Uterus (tissue), 3 donors: ENCODE measurements at regions not wholly inside any gene's neighbourhood (a gene's known extent, or its start where the extent isn't known, plus 50 kb on each side); places are given as distances from the start of the nearest gene placed in this dataset.

Experiments
- DNase-seq, 2 donors: peaks; one replicate each; pipeline ENCODE4 v3.0.0-alpha.2; 2019 to 2020
- H3K27ac ChIP-seq, 2 donors: fragments of 200-600 bp; sonication (generic); 1 replicate in 1 of 2; 2 replicates in 1 of 2; pipeline ENCODE4 v1.5.1; 2016 to 2018
- H3K27me3 ChIP-seq, 2 donors: fragments of 200-600 bp; sonication (generic); one replicate each; pipeline ENCODE4 v1.5.1; 2018 to 2019; ENCODE audit warnings: control low read depth in 1 of 2
- H3K36me3 ChIP-seq, 2 donors: fragments of 200-600 bp; sonication (generic); one replicate each; pipeline ENCODE4 v1.5.1; 2019; ENCODE audit warnings: control low read depth in 1 of 2
- H3K4me1 ChIP-seq, 2 donors: fragments of 200-600 bp; sonication (generic); one replicate each; pipeline ENCODE4 v1.5.1; 2018 to 2019; ENCODE audit warnings: control low read depth in 1 of 2
- H3K4me3 ChIP-seq, 2 donors: fragments of 200-600 bp; sonication (generic); 1 replicate in 1 of 2; 2 replicates in 1 of 2; pipeline ENCODE4 v1.5.1; 2018 to 2019; ENCODE audit warnings: mild to moderate bottlenecking in 1 of 2
- H3K9me3 ChIP-seq, 2 donors: fragments of 200-600 bp; sonication (generic); one replicate each; pipeline ENCODE4 v1.5.1; 2019; ENCODE audit warnings: control low read depth in 1 of 2
- CTCF ChIP-seq, 4 experiments: fragments of 200-600 bp in 2 of 4; fragments of 450-650 bp in 2 of 4; sonication (generic) in 2 of 4; IDR thresholded peaks; one replicate each; pipeline ENCODE4 v1.5.1; 2016 to 2019; ENCODE audit warnings: antibody characterized with exemption in 4 of 4, mild to moderate bottlenecking in 2 of 4, moderate library complexity in 1 of 4
- POLR2A ChIP-seq, 2 donors: fragments of 450-650 bp; IDR thresholded peaks; one replicate each; pipeline ENCODE4 v1.6.1; 2016; ENCODE audit warnings: antibody characterized with exemption in 2 of 2, mild to moderate bottlenecking in 1 of 2, moderate library complexity in 1 of 2
- intact Hi-C: fragments of 100-400 bp; cut with DNase I; formaldehyde crosslinking; loops from one replicate; pipeline ENCODE4 v1.15.1; 2023; ENCODE audit warnings: low total_unique reads
- donor health status: DM: yes; HTN: yes; CAD: no.

- Histone ChIP-seq H3K27me3 (no peaks in the 10 kb centered on the region), H3K36me3 (no peaks in the 10 kb centered on the region), H3K4me1 (no peaks in the 10 kb centered on the region), H3K27ac (no peak overlapping the region), H3K4me3 (no peak overlapping the region), H3K9me3 (no peaks in the 10 kb centered on the region)
- intact Hi-C loops = no loop called here
- no peak for DNase-seq
- TF ChIP-seq CTCF (IDR thresholded peaks at IDR 0.05) = no peak
- TF ChIP-seq POLR2A (IDR thresholded peaks at IDR 0.05) = no peak
Measured at GRCh38 chr10:4217187-4217586, 432.2 kb upstream of the KLF6 start.

GRCh38 chr10:4216726-4217125 is 431.7 kb upstream of the KLF6 start:
- Histone ChIP-seq H3K27me3 (no peaks in the 10 kb centered on the region), H3K9me3 (no peaks in the 10 kb centered on the region), H3K4me3 (no peak overlapping the region), H3K4me1 (no peaks in the 10 kb centered on the region), H3K36me3 (no peaks in the 10 kb centered on the region), H3K27ac (no peak overlapping the region)
- TF ChIP-seq POLR2A (IDR thresholded peaks at IDR 0.05) = no peak
- TF ChIP-seq CTCF (IDR thresholded peaks at IDR 0.05) = no peak
- DNase-seq = no peak
- intact Hi-C loops = no loop called here

- Histone ChIP-seq H3K4me3 (no peak overlapping the region), H3K4me1 (no peaks in the 10 kb centered on the region), H3K9me3 (no peaks in the 10 kb centered on the region), H3K36me3 (no peaks in the 10 kb centered on the region), H3K27ac (no peak overlapping the region), H3K27me3 (no peaks in the 10 kb centered on the region)
- TF ChIP-seq CTCF (IDR thresholded peaks at IDR 0.05) (no peak), POLR2A (IDR thresholded peaks at IDR 0.05) (no peak)
- intact Hi-C loops = no loop called here
- DNase-seq = no peak
Measured at GRCh38 chr10:4215963-4216575, 431.1 kb upstream of the KLF6 start.

- no peak for DNase-seq
- no peaks in the 10 kb centered on the region for H3K27me3 ChIP-seq
- no peaks in the 10 kb centered on the region for H3K9me3 ChIP-seq
- H3K27ac ChIP-seq = no peak overlapping the region
- no peaks in the 10 kb centered on the region for H3K4me1 ChIP-seq
- TF ChIP-seq POLR2A (IDR thresholded peaks at IDR 0.05) (no peak), CTCF (IDR thresholded peaks at IDR 0.05) (no peak)
- intact Hi-C loops = no loop called here
- H3K36me3 ChIP-seq = no peaks in the 10 kb centered on the region
- no peak overlapping the region for H3K4me3 ChIP-seq
Measured at GRCh38 chr10:4215485-4215884, 430.5 kb upstream of the KLF6 start.

GRCh38 chr10:4214908-4215307 is 429.9 kb upstream of the KLF6 start:
- TF ChIP-seq POLR2A (IDR thresholded peaks at IDR 0.05) (no peak), CTCF (IDR thresholded peaks at IDR 0.05) (no peak)
- no peaks in the 10 kb centered on the region for H3K36me3 ChIP-seq
- H3K4me1 ChIP-seq = no peaks in the 10 kb centered on the region
- H3K27me3 ChIP-seq = no peaks in the 10 kb centered on the region
- H3K4me3 ChIP-seq = no peak overlapping the region
- intact Hi-C loops = no loop called here
- no peaks in the 10 kb centered on the region for H3K9me3 ChIP-seq
- no peak overlapping the region for H3K27ac ChIP-seq
- DNase-seq = no peak
